Fibroblast of mammary gland (primary cell): ENCODE measurements at regions not wholly inside any gene's neighbourhood (a gene's known extent, or its start where the extent isn't known, plus 50 kb on each side); places are given as distances from the start of the nearest gene placed in this dataset.

Experiments used
- DNase-seq: peaks from one replicate; pipeline ENCODE4 v3.0.0-alpha.2; 2010; ENCODE audit warnings: low read depth
- H3K4me3 ChIP-seq: 2 replicates; pipeline ENCODE4 v1.5.1; 2011; ENCODE audit warnings: low read depth, mild to moderate bottlenecking, low read length, moderate library complexity; ENCODE audit not compliant: control insufficient read depth
- TF ChIP-seq, protein P1 (sequence below): conservative IDR thresholded peaks from 2 replicates; pipeline ENCODE4 v1.5.1; 2011; ENCODE audit warnings: low read depth, low read length, inconsistent platforms; ENCODE audit not compliant: control insufficient read depth, insufficient read depth

DNA sequence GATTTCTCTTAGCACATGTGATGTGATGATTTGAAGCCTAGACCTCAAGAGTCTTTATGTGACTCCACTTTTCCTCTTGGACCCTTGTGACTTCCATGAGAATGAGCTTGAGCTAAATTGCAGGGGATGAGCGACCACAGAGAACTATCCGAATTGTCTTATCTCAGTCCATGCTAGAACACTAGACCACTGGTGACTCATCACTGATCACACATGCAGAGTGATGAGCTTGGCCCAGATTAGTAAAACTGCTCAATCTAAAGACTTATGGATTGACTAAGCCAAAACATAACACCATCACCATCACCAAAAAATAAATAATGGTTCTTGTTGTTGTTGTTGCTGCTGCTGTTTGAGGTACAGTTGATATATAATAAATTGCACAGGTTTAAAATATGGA, 114.1 kb upstream of the CFAP20DC start:
- peak; percentile 2 for DNase-seq
- H3K4me3 ChIP-seq: no peak overlapping the region
- TF ChIP-seq, protein P1, sequence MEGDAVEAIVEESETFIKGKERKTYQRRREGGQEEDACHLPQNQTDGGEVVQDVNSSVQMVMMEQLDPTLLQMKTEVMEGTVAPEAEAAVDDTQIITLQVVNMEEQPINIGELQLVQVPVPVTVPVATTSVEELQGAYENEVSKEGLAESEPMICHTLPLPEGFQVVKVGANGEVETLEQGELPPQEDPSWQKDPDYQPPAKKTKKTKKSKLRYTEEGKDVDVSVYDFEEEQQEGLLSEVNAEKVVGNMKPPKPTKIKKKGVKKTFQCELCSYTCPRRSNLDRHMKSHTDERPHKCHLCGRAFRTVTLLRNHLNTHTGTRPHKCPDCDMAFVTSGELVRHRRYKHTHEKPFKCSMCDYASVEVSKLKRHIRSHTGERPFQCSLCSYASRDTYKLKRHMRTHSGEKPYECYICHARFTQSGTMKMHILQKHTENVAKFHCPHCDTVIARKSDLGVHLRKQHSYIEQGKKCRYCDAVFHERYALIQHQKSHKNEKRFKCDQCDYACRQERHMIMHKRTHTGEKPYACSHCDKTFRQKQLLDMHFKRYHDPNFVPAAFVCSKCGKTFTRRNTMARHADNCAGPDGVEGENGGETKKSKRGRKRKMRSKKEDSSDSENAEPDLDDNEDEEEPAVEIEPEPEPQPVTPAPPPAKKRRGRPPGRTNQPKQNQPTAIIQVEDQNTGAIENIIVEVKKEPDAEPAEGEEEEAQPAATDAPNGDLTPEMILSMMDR: no peak

DNA sequence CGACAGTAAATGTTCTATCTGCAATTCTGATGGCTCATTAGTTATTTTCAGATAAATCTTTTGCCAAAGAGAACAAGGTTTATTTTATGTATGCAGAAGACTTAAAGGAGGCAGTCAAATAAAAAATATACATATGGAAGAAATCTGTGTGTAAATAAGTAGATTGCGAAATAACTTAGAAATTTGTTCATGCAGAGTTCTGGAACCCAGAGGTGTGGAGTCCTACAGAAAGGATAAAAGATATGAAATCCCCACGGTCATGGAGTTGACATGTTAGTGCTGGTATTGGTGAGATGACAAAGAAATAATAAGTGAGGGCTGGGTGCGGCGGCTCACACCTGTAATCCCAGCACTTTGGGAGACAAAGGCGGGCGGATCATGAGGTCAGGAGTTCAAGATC, 111.2 kb upstream of the CFAP20DC start:
- TF ChIP-seq, protein P1: no peak
- no peak for DNase-seq

DNA sequence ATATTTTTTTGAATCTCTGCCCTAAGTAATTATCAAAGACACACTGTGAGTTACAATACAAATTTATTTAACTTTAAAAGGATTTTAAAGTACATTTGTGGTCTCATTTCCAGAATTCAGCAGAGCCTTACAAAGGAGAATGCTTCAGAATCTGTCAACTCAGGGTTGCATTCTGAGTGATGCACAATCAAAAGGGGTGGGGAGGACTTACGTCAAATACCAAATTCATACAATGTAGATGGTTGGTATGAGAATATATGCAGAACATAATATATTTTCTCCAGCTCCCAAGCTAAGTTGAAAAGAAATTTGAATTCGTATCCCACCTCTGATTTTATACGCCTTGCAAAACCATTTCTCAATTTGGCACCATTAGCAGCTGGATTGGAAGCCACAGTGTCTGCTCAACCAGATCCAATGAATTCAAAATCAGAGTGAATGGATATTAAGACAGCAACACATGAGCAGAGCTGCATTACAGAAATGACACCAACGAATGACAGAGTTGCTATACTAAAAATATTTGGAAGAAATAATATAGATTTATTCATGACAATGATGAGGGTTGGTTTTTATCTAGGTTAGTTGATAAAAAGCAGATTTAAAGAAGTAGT, 110.4 kb upstream of the CFAP20DC start:
- no peak overlapping the region for H3K4me3 ChIP-seq
- TF ChIP-seq, protein P1: no peak
- no peak for DNase-seq

More for the DNA sequence above, 111.2 kb upstream of the CFAP20DC start:
- no peak overlapping the region for H3K4me3 ChIP-seq

DNA sequence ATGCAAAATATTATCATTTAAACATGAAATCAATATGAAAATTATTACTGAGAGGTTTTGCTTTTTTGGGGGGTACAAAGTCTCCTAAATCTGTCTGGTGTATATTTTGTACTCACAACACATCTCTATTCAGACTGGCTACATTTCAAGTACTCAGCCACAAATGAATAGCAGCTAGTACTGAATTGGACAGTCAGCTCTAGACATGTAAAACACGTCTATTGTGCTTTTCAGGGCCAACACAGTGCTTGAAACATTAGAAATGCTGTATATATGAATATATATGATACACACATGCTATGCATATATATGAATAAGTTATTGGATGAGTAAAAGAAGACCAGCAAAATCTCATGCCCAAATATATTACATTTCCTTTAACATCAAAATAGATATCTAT, 103.8 kb upstream of the CFAP20DC start:
- H3K4me3 ChIP-seq: no peak overlapping the region
- TF ChIP-seq, protein P1: no peak
- DNase-seq: no peak

DNA sequence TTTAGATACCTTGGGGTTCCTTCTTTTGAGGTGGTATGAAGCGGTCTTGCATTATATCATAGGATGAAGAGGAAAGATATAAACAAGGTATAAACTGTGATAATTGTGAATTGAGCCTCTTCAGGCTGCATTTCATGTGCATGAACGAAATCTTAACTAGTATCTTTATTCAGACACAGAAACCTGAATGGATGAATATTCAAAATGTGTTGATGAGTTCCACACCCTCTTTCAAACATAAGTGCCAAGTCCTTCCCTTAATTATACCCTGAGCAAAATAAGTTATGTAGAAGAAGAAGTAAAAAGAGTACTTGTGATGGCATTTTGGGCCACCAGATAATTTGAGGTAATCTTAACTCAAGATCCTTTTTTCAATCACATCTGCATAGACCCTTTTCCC, 103.1 kb upstream of the CFAP20DC start:
- H3K4me3 ChIP-seq: no peak overlapping the region
- DNase-seq: no peak
- TF ChIP-seq, protein P1: no peak

DNA sequence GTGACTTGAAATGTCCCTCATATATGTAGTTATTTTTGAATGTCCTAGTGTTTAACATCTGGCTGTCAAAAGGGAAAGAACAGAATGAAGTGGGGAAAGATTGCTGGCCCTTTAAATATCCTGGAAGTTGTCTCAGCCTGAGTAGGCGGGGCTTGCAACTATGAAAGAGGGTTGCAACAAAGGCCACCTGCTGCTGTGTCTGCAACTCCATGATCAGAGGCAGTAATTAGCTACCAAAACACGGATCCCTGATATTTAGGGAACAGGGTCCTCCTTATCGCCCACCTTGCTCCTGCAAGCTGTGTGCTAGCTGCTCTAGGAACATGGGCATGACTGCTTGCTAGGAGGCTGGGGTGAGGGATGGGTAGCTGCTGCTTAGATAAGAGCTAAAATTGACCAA, 100.2 kb upstream of the CFAP20DC start:
- TF ChIP-seq, protein P1: no peak
- H3K4me3 ChIP-seq: no peak overlapping the region
- no peak for DNase-seq

DNA sequence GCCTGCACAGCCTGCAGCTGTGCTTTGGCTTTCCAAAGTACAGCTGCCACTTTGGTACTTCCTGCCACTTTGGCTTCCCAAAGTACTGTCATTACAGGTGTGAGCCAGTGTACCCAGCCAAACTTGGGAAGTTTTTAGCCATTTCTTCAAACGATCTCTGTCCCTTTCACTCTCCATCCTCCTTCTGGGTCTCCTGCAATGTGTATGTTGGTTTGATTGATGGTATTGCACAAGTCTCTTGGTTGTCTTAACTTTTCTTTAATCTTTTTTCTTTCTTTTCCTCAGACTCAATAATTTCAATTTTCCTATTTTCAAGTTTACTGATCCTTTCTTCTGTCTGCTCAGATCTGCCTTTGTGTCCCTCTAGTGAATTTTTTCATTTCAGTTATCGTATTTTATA, 99.3 kb upstream of the CFAP20DC start:
- DNase-seq: no peak
- TF ChIP-seq, protein P1: no peak
- H3K4me3 ChIP-seq: no peak overlapping the region
